HepG2 (cell line): ENCODE measurements at regions not wholly inside any gene's neighbourhood (a gene's known extent, or its start where the extent isn't known, plus 50 kb on each side); places are given as distances from the start of the nearest gene placed in this dataset.

ENCODE experiments used
- ATF1 ChIP-seq: IDR thresholded peaks from 2 replicates; pipeline ENCODE4 v1.6.1; 2016; ENCODE audit warnings: mild to moderate bottlenecking, control low read depth
- ATM ChIP-seq: fragments of 450-650 bp; IDR thresholded peaks from 2 replicates; pipeline ENCODE4 v1.7.1; 2017; ENCODE audit warnings: mild to moderate bottlenecking, borderline replicate concordance
- CREM ChIP-seq, 2 experiments: sonication (generic) in 1 of 2; formaldehyde crosslinking in 1 of 2; IDR thresholded peaks; 2 replicates each; pipeline versions ENCODE4 v1.4.0 to v1.6.1; 2016 to 2020; ENCODE audit warnings: antibody characterized with exemption in 1 of 2, mild to moderate bottlenecking in 1 of 2, missing genetic modification reagents in 1 of 2
- FOSL1 ChIP-seq: sonication (generic); formaldehyde crosslinking; IDR thresholded peaks from 2 replicates; pipeline ENCODE4 v1.9.0; 2021; ENCODE audit warnings: missing genetic modification reagents, borderline replicate concordance
- JUNB ChIP-seq: sonication (generic); formaldehyde crosslinking; IDR thresholded peaks from 2 replicates; pipeline ENCODE4 v1.8.0; 2022; ENCODE audit warnings: missing genetic modification reagents, mild to moderate bottlenecking, borderline replicate concordance
- JUND ChIP-seq: sonication (generic); formaldehyde crosslinking; IDR thresholded peaks from 2 replicates; pipeline ENCODE4 v1.8.0; 2022; ENCODE audit warnings: mild to moderate bottlenecking, missing genetic modification reagents
- MED1 ChIP-seq: sonication (generic); formaldehyde crosslinking; IDR thresholded peaks from 2 replicates; pipeline ENCODE4 v1.4.0; 2020; ENCODE audit warnings: missing genetic modification reagents
- MED8 ChIP-seq: sonication (generic); formaldehyde crosslinking; IDR thresholded peaks from 2 replicates; pipeline ENCODE4 v1.8.1; 2023; ENCODE audit warnings: mild to moderate bottlenecking, missing genetic modification reagents; ENCODE audit not compliant: insufficient replicate concordance
- NFATC3 ChIP-seq: sonication (generic); formaldehyde crosslinking; IDR thresholded peaks from 2 replicates; pipeline ENCODE4 v1.5.1; 2020; ENCODE audit warnings: mild to moderate bottlenecking, missing genetic modification reagents
- TARDBP ChIP-seq: sonication (generic); formaldehyde crosslinking; IDR thresholded peaks from 2 replicates; pipeline ENCODE4 v1.8.0; 2022; ENCODE audit warnings: mild to moderate bottlenecking, missing genetic modification reagents
- YY1 ChIP-seq: IDR thresholded peaks from 2 replicates; pipeline ENCODE4 v1.6.1; 2011; ENCODE audit warnings: low read length, low read depth, moderate library complexity, mild to moderate bottlenecking; ENCODE audit not compliant: insufficient read depth, insufficient replicate concordance
- ZKSCAN8 ChIP-seq: IDR thresholded peaks from 2 replicates; pipeline ENCODE4 v1.6.1; 2016; ENCODE audit warnings: borderline replicate concordance, missing genetic modification reagents, missing compliant biosample characterization
- ZNF24 ChIP-seq: fragments of 450-650 bp; IDR thresholded peaks from 2 replicates; pipeline ENCODE4 v1.6.1; 2017; ENCODE audit warnings: antibody characterized with exemption, mild to moderate bottlenecking
- ZNF264 ChIP-seq: sonication (generic); formaldehyde crosslinking; IDR thresholded peaks from 2 replicates; pipeline ENCODE4 v1.4.0; 2020; ENCODE audit warnings: missing genetic modification reagents
- ZNF709 ChIP-seq: sonication (generic); formaldehyde crosslinking; IDR thresholded peaks from 2 replicates; pipeline ENCODE4 v1.5.0; 2020; ENCODE audit warnings: mild to moderate bottlenecking, missing genetic modification reagents
- ZNF768 ChIP-seq: sonication (generic); formaldehyde crosslinking; IDR thresholded peaks from 2 replicates; pipeline ENCODE4 v1.4.0; 2020; ENCODE audit warnings: missing genetic modification reagents
- TF ChIP-seq, protein P1 (sequence below): sonication (generic); formaldehyde crosslinking; IDR thresholded peaks from 2 replicates; pipeline ENCODE4 v1.4.0; 2020; ENCODE audit warnings: missing genetic modification reagents
- TF ChIP-seq, protein P2 (sequence below), 2 experiments: IDR thresholded peaks; 2 replicates each; pipeline ENCODE4 v1.6.1; 2011 to 2012; ENCODE audit warnings: low read length in 2 of 2, borderline replicate concordance in 1 of 2, low read depth in 1 of 2, mild to moderate bottlenecking in 1 of 2, moderate library complexity in 1 of 2
- TF ChIP-seq, protein P3 (sequence below): sonication (generic); formaldehyde crosslinking; IDR thresholded peaks from 2 replicates; pipeline ENCODE4 v1.4.0; 2020; ENCODE audit warnings: missing genetic modification reagents, low read depth, mild to moderate bottlenecking, borderline replicate concordance
- TF ChIP-seq, protein P4 (sequence below): sonication (generic); formaldehyde crosslinking; IDR thresholded peaks from 2 replicates; pipeline ENCODE4 v1.4.0; 2020; ENCODE audit warnings: missing genetic modification reagents

DNA sequence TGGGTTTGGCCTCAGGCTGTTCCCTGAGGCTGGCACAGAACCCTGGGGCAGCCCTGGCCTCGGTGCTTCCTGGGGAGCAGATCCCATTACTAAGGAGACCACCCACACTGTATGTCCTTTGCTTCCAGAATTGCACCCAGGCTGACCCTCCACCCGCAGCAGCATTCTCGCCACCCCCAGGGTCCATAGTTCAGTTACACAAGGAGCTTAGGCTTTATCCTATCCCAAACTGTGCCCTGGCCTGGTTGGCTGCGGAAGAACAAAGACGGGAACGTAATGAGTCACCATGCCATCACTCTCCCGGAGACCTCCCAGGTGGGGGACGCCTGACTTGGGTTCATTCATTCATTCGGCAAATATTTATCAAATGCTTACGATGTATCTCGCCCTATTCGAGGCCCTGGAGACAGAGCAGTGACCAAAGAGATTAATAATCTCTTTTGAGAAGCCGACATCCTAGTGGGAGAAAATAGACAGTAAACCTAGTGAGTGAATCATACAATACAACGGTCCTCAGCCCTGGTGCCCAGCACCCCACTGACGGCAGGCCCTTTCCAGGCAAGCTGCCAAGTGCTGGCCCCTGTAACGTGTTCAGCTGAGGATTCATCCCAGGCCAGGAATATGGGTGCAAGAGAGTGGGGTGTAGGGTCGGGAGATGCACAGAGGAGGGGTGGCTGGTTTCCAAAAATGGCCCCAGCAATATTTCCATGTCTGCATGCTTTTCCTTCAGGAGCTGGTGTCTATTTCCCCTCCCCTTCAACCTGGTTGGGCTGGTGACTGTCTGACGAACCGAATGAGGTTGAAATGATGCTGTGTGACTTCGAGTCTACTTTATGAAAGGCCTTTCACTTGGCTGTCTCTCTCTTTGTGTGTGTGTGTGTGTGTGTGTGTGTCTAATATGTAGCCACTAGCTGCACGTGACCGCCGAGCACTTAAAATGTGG lies 134.2 kb downstream of the MGAT5B start (continued):
- TF ChIP-seq, protein P1, sequence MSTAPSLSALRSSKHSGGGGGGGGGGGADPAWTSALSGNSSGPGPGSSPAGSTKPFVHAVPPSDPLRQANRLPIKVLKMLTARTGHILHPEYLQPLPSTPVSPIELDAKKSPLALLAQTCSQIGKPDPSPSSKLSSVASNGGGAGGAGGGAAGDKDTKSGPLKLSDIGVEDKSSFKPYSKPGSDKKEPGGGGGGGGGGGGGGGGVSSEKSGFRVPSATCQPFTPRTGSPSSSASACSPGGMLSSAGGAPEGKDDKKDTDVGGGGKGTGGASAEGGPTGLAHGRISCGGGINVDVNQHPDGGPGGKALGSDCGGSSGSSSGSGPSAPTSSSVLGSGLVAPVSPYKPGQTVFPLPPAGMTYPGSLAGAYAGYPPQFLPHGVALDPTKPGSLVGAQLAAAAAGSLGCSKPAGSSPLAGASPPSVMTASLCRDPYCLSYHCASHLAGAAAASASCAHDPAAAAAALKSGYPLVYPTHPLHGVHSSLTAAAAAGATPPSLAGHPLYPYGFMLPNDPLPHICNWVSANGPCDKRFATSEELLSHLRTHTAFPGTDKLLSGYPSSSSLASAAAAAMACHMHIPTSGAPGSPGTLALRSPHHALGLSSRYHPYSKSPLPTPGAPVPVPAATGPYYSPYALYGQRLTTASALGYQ (CRISPR knock-in tag): peak; percentile 75; the same call in 1 of the 2 replicates
- TF ChIP-seq YY1: peak; percentile 34
- TF ChIP-seq, protein P2, sequence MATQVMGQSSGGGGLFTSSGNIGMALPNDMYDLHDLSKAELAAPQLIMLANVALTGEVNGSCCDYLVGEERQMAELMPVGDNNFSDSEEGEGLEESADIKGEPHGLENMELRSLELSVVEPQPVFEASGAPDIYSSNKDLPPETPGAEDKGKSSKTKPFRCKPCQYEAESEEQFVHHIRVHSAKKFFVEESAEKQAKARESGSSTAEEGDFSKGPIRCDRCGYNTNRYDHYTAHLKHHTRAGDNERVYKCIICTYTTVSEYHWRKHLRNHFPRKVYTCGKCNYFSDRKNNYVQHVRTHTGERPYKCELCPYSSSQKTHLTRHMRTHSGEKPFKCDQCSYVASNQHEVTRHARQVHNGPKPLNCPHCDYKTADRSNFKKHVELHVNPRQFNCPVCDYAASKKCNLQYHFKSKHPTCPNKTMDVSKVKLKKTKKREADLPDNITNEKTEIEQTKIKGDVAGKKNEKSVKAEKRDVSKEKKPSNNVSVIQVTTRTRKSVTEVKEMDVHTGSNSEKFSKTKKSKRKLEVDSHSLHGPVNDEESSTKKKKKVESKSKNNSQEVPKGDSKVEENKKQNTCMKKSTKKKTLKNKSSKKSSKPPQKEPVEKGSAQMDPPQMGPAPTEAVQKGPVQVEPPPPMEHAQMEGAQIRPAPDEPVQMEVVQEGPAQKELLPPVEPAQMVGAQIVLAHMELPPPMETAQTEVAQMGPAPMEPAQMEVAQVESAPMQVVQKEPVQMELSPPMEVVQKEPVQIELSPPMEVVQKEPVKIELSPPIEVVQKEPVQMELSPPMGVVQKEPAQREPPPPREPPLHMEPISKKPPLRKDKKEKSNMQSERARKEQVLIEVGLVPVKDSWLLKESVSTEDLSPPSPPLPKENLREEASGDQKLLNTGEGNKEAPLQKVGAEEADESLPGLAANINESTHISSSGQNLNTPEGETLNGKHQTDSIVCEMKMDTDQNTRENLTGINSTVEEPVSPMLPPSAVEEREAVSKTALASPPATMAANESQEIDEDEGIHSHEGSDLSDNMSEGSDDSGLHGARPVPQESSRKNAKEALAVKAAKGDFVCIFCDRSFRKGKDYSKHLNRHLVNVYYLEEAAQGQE (IDR thresholded peaks at IDR 0.05; ENCODE audit: borderline replicate concordance in 1 of 2, low read depth in 1 of 2, low read length in 2 of 2): peak in 1 of 2 experiments; percentile 44; a peak in 1 of 4 replicates
- peak; percentile 96 for TF ChIP-seq FOSL1 (CRISPR knock-in tag)
- TF ChIP-seq ZNF264 (CRISPR knock-in tag): 0 out of 2 replicates have a peak, but pooled peaks have one; percentile 21
- TF ChIP-seq ATM: peak; percentile 53; the same call in 1 of the 2 replicates
- TF ChIP-seq CREM (IDR thresholded peaks at IDR 0.05): peak; percentile 90
- TF ChIP-seq CREM (CRISPR knock-in tag; IDR thresholded peaks at IDR 0.05): no peak
- TF ChIP-seq, protein P3, sequence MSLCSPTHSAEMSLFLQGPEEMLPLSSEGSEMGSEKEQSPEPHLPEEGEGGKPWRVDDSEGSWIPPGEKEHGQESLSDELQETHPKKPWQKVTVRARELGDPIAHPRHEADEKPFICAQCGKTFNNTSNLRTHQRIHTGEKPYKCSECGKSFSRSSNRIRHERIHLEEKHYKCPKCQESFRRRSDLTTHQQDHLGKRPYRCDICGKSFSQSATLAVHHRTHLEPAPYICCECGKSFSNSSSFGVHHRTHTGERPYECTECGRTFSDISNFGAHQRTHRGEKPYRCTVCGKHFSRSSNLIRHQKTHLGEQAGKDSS (CRISPR knock-in tag): 0 out of 2 replicates have a peak, but pooled peaks have one; percentile 19
- TF ChIP-seq NFATC3 (CRISPR knock-in tag): no peak
- TF ChIP-seq ZKSCAN8 (CRISPR knock-in tag): peak; percentile 67
- TF ChIP-seq, protein P4, sequence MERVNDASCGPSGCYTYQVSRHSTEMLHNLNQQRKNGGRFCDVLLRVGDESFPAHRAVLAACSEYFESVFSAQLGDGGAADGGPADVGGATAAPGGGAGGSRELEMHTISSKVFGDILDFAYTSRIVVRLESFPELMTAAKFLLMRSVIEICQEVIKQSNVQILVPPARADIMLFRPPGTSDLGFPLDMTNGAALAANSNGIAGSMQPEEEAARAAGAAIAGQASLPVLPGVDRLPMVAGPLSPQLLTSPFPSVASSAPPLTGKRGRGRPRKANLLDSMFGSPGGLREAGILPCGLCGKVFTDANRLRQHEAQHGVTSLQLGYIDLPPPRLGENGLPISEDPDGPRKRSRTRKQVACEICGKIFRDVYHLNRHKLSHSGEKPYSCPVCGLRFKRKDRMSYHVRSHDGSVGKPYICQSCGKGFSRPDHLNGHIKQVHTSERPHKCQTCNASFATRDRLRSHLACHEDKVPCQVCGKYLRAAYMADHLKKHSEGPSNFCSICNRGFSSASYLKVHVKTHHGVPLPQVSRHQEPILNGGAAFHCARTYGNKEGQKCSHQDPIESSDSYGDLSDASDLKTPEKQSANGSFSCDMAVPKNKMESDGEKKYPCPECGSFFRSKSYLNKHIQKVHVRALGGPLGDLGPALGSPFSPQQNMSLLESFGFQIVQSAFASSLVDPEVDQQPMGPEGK: peak; percentile 91
- TF ChIP-seq TARDBP (CRISPR knock-in tag): peak; percentile 65; the same call in 1 of the 2 replicates
- peak; percentile 80 for TF ChIP-seq ATF1 (CRISPR knock-in tag)
- TF ChIP-seq ZNF768: peak; percentile 53; the same call in 1 of the 2 replicates
- TF ChIP-seq ZNF24: peak; percentile 97
- TF ChIP-seq ZNF709: no peak
- TF ChIP-seq MED8 (CRISPR knock-in tag): peak; percentile 78
- TF ChIP-seq JUNB (CRISPR knock-in tag): peak; percentile 96; the same call in 1 of the 2 replicates
- peak; percentile 79 for TF ChIP-seq MED1
- TF ChIP-seq JUND (CRISPR knock-in tag): peak; percentile 83
